HCT116 (cell line): ENCODE measurements at regions not wholly inside any gene's neighbourhood (a gene's known extent, or its start where the extent isn't known, plus 50 kb on each side); places are given as distances from the start of the nearest gene placed in this dataset.

Experiments
- ATAC-seq: fragments of 200-7000 bp; cut with Tn5 transposase; 2 replicates; pipeline ENCODE4 v1.9.1; 2020; ENCODE audit warnings: mild to moderate bottlenecking, moderate library complexity
- BruUV-seq: library from RNA; stranded (reverse); fragments of 400-500 nt; replicated peaks from 2 replicates; lab custom pipeline; 2021; lab: Mats Ljungman, UMichigan
- CTCF ChIA-PET: fragments of 300-600 bp; sonication (Branson Sonifier 250); formaldehyde crosslinking; loops from one replicate; lab custom pipeline; 2021; ENCODE audit warnings: antibody characterized with exemption; lab: Charles Lee
- POLR2A ChIA-PET: fragments of 300-600, 350-600 bp; sonication (Branson Sonifier 250); formaldehyde crosslinking; loops from one replicate; lab custom pipeline; 2021; ENCODE audit warnings: antibody characterized with exemption; lab: Charles Lee
- RAD21 ChIA-PET, 2 experiments: fragments of 300-600 bp; sonication (Branson Sonifier 250); formaldehyde crosslinking; loops; one replicate each; lab custom pipeline; 2023; ENCODE audit warnings: low total read pairs in 2 of 2; ENCODE audit not compliant: uncharacterized antibody in 2 of 2, unreplicated experiment in 2 of 2, low non-redundant PET in 1 of 2; lab: Charles Lee
- DNase-seq: peaks from one replicate; pipeline ENCODE4 v3.0.0-alpha.2; 2010; ENCODE audit warnings: low read depth, low spot score
- H2AFZ ChIP-seq: fragments of 200-600 bp; shearing (Covaris generic), sonication (generic); 2 replicates; pipeline ENCODE4 v1.6.1; 2017; ENCODE audit warnings: low read depth, mixed run types, mixed read lengths, antibody characterized with exemption, low read length; ENCODE audit not compliant: poor library complexity, severe bottlenecking
- H3K27ac ChIP-seq: 2 replicates; pipeline ENCODE4 v1.5.1; 2012; ENCODE audit warnings: low read depth, low read length
- H3K27me3 ChIP-seq: fragments of 200-600 bp; sonication (generic); 2 replicates; pipeline ENCODE4 v1.6.1; 2016; ENCODE audit warnings: mixed run types, low read length, mixed read lengths; ENCODE audit not compliant: insufficient read depth
- H3K36me3 ChIP-seq, 2 experiments: fragments of 200-500 bp in 1 of 2; fragments of 200-600 bp in 1 of 2; sonication (Bioruptor generic) in 1 of 2; sonication (generic) in 1 of 2; 2 replicates each; pipeline versions ENCODE4 v1.5.1 to v1.6.1; 2014 to 2016; ENCODE audit warnings: low read length in 2 of 2, inconsistent platforms in 1 of 2, mixed read lengths in 1 of 2, mixed run types in 1 of 2; ENCODE audit not compliant: insufficient read depth in 2 of 2, control insufficient read depth in 1 of 2
- H3K4me1 ChIP-seq, 2 experiments: fragments of 200-600 bp in 1 of 2; sonication (generic) in 1 of 2; 2 replicates each; pipeline versions ENCODE4 v1.5.1 to v1.6.1; 2012 to 2017; ENCODE audit warnings: low read length in 2 of 2, inconsistent platforms in 1 of 2, mild to moderate bottlenecking in 1 of 2, mixed read lengths in 1 of 2, mixed run types in 1 of 2, moderate library complexity in 1 of 2; ENCODE audit not compliant: insufficient read depth in 2 of 2, control insufficient read depth in 1 of 2
- H3K4me2 ChIP-seq: fragments of 200-600 bp; sonication (generic); 2 replicates; pipeline ENCODE4 v1.6.1; 2017; ENCODE audit warnings: mixed run types, low read length, mixed read lengths
- H3K4me3 ChIP-seq, 2 experiments: fragments of 200-600 bp in 1 of 2; sonication (generic) in 1 of 2; replicated peaks in 1 of 2; 2 replicates each; pipeline ENCODE4 v1.5.1; 2011 to 2016; ENCODE audit warnings: low read length in 2 of 2, control low read depth in 1 of 2, low read depth in 1 of 2, mild to moderate bottlenecking in 1 of 2, mixed read lengths in 1 of 2, mixed run types in 1 of 2
- H3K79me2 ChIP-seq: fragments of 200-600 bp; sonication (generic); 2 replicates; pipeline ENCODE4 v1.6.1; 2017; ENCODE audit warnings: mild to moderate bottlenecking, mixed run types, low read length, moderate library complexity, mixed read lengths; ENCODE audit not compliant: insufficient read depth
- H3K9ac ChIP-seq: fragments of 200-600 bp; sonication (generic); 2 replicates; pipeline ENCODE4 v1.6.1; 2016; ENCODE audit warnings: low read length, mixed read lengths
- H3K9me2 ChIP-seq: fragments of 200-600 bp; sonication (generic), shearing (Covaris generic); 2 replicates; pipeline ENCODE4 v1.6.1; 2017; ENCODE audit warnings: mixed run types, mild to moderate bottlenecking, moderate library complexity; ENCODE audit not compliant: insufficient read depth
- H3K9me3 ChIP-seq, 2 experiments: fragments of 200-500 bp in 1 of 2; fragments of 200-600 bp in 1 of 2; sonication (Bioruptor generic) in 1 of 2; sonication (generic) in 1 of 2; 2 replicates each; pipeline ENCODE4 v1.6.1; 2014 to 2017; ENCODE audit warnings: low read length in 2 of 2, mixed read lengths in 2 of 2, inconsistent platforms in 1 of 2, low read depth in 1 of 2, mild to moderate bottlenecking in 1 of 2, mixed run types in 1 of 2, moderate library complexity in 1 of 2; ENCODE audit not compliant: control insufficient read depth in 1 of 2, insufficient read depth in 1 of 2
- H4K20me1 ChIP-seq: fragments of 200-600 bp; sonication (generic), shearing (Covaris generic); 2 replicates; pipeline ENCODE4 v1.6.1; 2017; ENCODE audit warnings: mixed run types, mild to moderate bottlenecking, moderate library complexity; ENCODE audit not compliant: insufficient read depth
- CBX3 ChIP-seq: IDR thresholded peaks from 2 replicates; pipeline ENCODE4 v1.6.1; 2012; ENCODE audit warnings: low read depth
- CEBPB ChIP-seq: IDR thresholded peaks from 2 replicates; pipeline ENCODE4 v1.6.1; 2012; ENCODE audit warnings: low read depth
- CTCF ChIP-seq, 3 experiments: fragments of 200-600 bp in 1 of 3; sonication (generic) in 1 of 3; IDR thresholded peaks in 2 of 3; conservative IDR thresholded peaks in 1 of 3; 2 replicates each; pipeline ENCODE4 v1.5.1; 2012 to 2017; ENCODE audit warnings: low read depth in 2 of 3, low read length in 2 of 3, antibody characterized with exemption in 1 of 3, borderline replicate concordance in 1 of 3, control low read depth in 1 of 3, mild to moderate bottlenecking in 1 of 3, mixed read lengths in 1 of 3, mixed run types in 1 of 3, moderate library complexity in 1 of 3; ENCODE audit not compliant: insufficient read depth in 1 of 3
- EGR1 ChIP-seq: IDR thresholded peaks from 2 replicates; pipeline ENCODE4 v1.6.1; 2012; ENCODE audit warnings: low read depth
- ELF1 ChIP-seq: IDR thresholded peaks from 2 replicates; pipeline ENCODE4 v1.6.1; 2012; ENCODE audit warnings: low read depth, borderline replicate concordance
- EZH2 ChIP-seq: fragments of 200-600 bp; sonication (generic); IDR thresholded peaks from 2 replicates; pipeline ENCODE4 v1.6.1; 2017; ENCODE audit warnings: antibody characterized with exemption, mixed run types
- FOSL1 ChIP-seq: IDR thresholded peaks from 2 replicates; pipeline ENCODE4 v1.6.1; 2012; ENCODE audit warnings: low read depth
- JUND ChIP-seq: IDR thresholded peaks from 2 replicates; pipeline ENCODE4 v1.6.1; 2012
- MAX ChIP-seq: IDR thresholded peaks from 2 replicates; pipeline ENCODE4 v1.6.1; 2012
- POLR2A ChIP-seq: IDR thresholded peaks from 2 replicates; pipeline ENCODE4 v1.7.0; 2011; ENCODE audit warnings: borderline replicate concordance; ENCODE audit not compliant: insufficient read depth, insufficient read length; ENCODE audit errors: extremely low read depth
- POLR2AphosphoS5 ChIP-seq: IDR thresholded peaks from 2 replicates; pipeline ENCODE4 v1.6.1; 2011; ENCODE audit warnings: mild to moderate bottlenecking, low read depth, low read length, moderate library complexity
- RAD21 ChIP-seq: IDR thresholded peaks from 2 replicates; pipeline ENCODE4 v1.6.1; 2012; ENCODE audit warnings: low read depth, mild to moderate bottlenecking
- REST ChIP-seq: IDR thresholded peaks from 2 replicates; pipeline ENCODE4 v1.6.1; 2012; ENCODE audit warnings: low read depth
- SP1 ChIP-seq: IDR thresholded peaks from 2 replicates; pipeline ENCODE4 v1.6.1; 2012; ENCODE audit warnings: low read depth
- TCF7L2 ChIP-seq: IDR thresholded peaks from 2 replicates; pipeline ENCODE4 v1.7.0; 2011; ENCODE audit warnings: borderline replicate concordance, inconsistent platforms; ENCODE audit not compliant: insufficient read depth, insufficient read length; ENCODE audit errors: extremely low read depth
- YY1 ChIP-seq: IDR thresholded peaks from 2 replicates; pipeline ENCODE4 v1.6.1; 2011; ENCODE audit warnings: low read length, low read depth, moderate library complexity, mild to moderate bottlenecking; ENCODE audit not compliant: insufficient replicate concordance; ENCODE audit errors: extremely low read depth
- ZBTB33 ChIP-seq: IDR thresholded peaks from 2 replicates; pipeline ENCODE4 v1.6.1; 2011; ENCODE audit warnings: mild to moderate bottlenecking, low read length, moderate library complexity; ENCODE audit not compliant: insufficient replicate concordance; ENCODE audit errors: extremely low read depth
- ZFX ChIP-seq: fragments of 450-650 bp; IDR thresholded peaks from 2 replicates; pipeline ENCODE4 v1.6.1; 2017
- ZNF274 ChIP-seq: fragments of 200-500 bp; sonication (Bioruptor generic); IDR thresholded peaks from 2 replicates; pipeline ENCODE4 v1.6.1; 2014; ENCODE audit warnings: mild to moderate bottlenecking, low read depth, low read length, inconsistent platforms
- intact Hi-C: fragments of 100-400 bp; cut with micrococcal nuclease; formaldehyde crosslinking; loops from 2 replicates; pipeline ENCODE4 v1.10.0; 2022

- Histone ChIP-seq H3K9me3 (no peaks in the 10 kb centered on the region), H3K9me2 (0 out of 2 replicates have a peak, but pooled peaks cover 3% of the 10 kb centered on the region), H2AFZ (no peak overlapping the region), H3K9ac (no peak overlapping the region), H3K4me1 (no peaks in the 10 kb centered on the region), H3K36me3 (no peaks in the 10 kb centered on the region), H3K79me2 (no peaks in the 10 kb centered on the region), H3K4me2 (no peak overlapping the region), H4K20me1 (no peaks in the 10 kb centered on the region), H3K27me3 (no peaks in the 10 kb centered on the region), H3K4me3 (no peak overlapping the region), H3K27ac (no peak overlapping the region)
- no TSS peak for BruUV-seq
- CTCF ChIA-PET = no interaction called here
- RAD21 ChIA-PET = no interaction called here
- intact Hi-C loops = no loop called here
- TF ChIP-seq ZNF274 (no peak), CTCF (IDR thresholded peaks at IDR 0.05 in 2 of 3, conservative IDR thresholded peaks at IDR 0.05 in 1 of 3; ENCODE audit: borderline replicate concordance in 1 of 3, insufficient read depth in 1 of 3, low read depth in 2 of 3, low read length in 2 of 3) (no peak), MAX (no peak), ZFX (no peak), JUND (no peak), EGR1 (no peak), ELF1 (no peak), FOSL1 (no peak), POLR2A (no peak), YY1 (no peak), TCF7L2 (no peak), CEBPB (no peak), EZH2 (no peak), RAD21 (no peak), CBX3 (no peak), POLR2AphosphoS5 (no peak), ZBTB33 (no peak), SP1 (no peak), REST (no peak)
- POLR2A ChIA-PET = no interaction called here
- no peak for DNase-seq
- ATAC-seq = no peak
Observed at GRCh38 chr5:173835131-173835530, 53.0 kb upstream of the CPEB4 start.
